ENCODE measurements at regions not wholly inside any gene's neighbourhood (a gene's known extent, or its start where the extent isn't known, plus 50 kb on each side); places are given as distances from the start of the nearest gene placed in this dataset.
"Not testable (repeated sequence)": the region's sequence is repeated elsewhere in the genome, so short reads cannot be mapped to it uniquely, and the experiment has no call there.

- DNase-seq = not testable (repeated sequence)
These were observed 299.4 kb upstream of the USP24 start for GRCh38 chr1:55514571-55514970.

- DNase-seq = no peak
These were observed 297.3 kb upstream of the USP24 start for GRCh38 chr1:55512466-55512865.

GRCh38 chr1:55507578-55507931 lies 292.4 kb upstream of the USP24 start:
- DNase-seq = no peak

GRCh38 chr1:55506740-55507577 lies 291.8 kb upstream of the USP24 start:
- DNase-seq = no peak

GRCh38 chr1:55505326-55505725 lies 290.2 kb upstream of the USP24 start:
- DNase-seq = no peak

- no peak for DNase-seq
These were observed 289.2 kb upstream of the USP24 start for GRCh38 chr1:55504306-55504731.

- DNase-seq = no peak
These were observed 288.6 kb upstream of the USP24 start for GRCh38 chr1:55503663-55504305.

GRCh38 chr1:55500601-55501000 lies 285.4 kb upstream of the USP24 start:
- no peak for DNase-seq

- no peak for DNase-seq
These were observed 275.4 kb upstream of the USP24 start for GRCh38 chr1:55490547-55490946.

GRCh38 chr1:55484173-55484572 lies 269.0 kb upstream of the USP24 start:
- no peak for DNase-seq

GRCh38 chr1:55483523-55483922 lies 268.4 kb upstream of the USP24 start:
- DNase-seq = no peak

GRCh38 chr1:55481634-55482033 lies 266.5 kb upstream of the USP24 start:
- DNase-seq = no peak

- DNase-seq = no peak
These were observed 265.0 kb upstream of the USP24 start for GRCh38 chr1:55480029-55480795.

- DNase-seq = no peak
These were observed 263.6 kb upstream of the USP24 start for GRCh38 chr1:55478742-55479141.

- DNase-seq = no peak
These were observed 262.8 kb upstream of the USP24 start for GRCh38 chr1:55477953-55478352.

- no peak for DNase-seq
These were observed 261.4 kb upstream of the USP24 start for GRCh38 chr1:55476445-55477015.

GRCh38 chr1:55474168-55474786 lies 259.1 kb upstream of the USP24 start:
- no peak for DNase-seq

- DNase-seq = no peak
These were observed 258.5 kb upstream of the USP24 start for GRCh38 chr1:55473661-55474060.

GRCh38 chr1:55472784-55473183 lies 257.6 kb upstream of the USP24 start:
- DNase-seq = no peak

GRCh38 chr1:55472115-55472514 lies 257.0 kb upstream of the USP24 start:
- DNase-seq = no peak

GRCh38 chr1:55468142-55468795 lies 253.1 kb upstream of the USP24 start:
- DNase-seq = no peak

- no peak for DNase-seq
These were observed 251.8 kb upstream of the USP24 start for GRCh38 chr1:55466921-55467320.
